HFF-Myc (cell line): ENCODE measurements at regions not wholly inside any gene's neighbourhood (a gene's known extent, or its start where the extent isn't known, plus 50 kb on each side); places are given as distances from the start of the nearest gene placed in this dataset.

Experiments
- DNase-seq: peaks from one replicate; pipeline ENCODE4 v3.0.0-alpha.2; 2011; ENCODE audit warnings: low read depth; ENCODE audit errors: extremely low read depth
- H3K4me3 ChIP-seq: replicated peaks from 2 replicates; pipeline ENCODE4 v1.5.1; 2011; ENCODE audit warnings: low read depth, mild to moderate bottlenecking, control low read depth, low read length
- TF ChIP-seq, protein P1 (sequence below): IDR thresholded peaks from 2 replicates; pipeline ENCODE4 v1.5.1; 2012; ENCODE audit warnings: mild to moderate bottlenecking, low read depth, low read length, control low read depth; ENCODE audit errors: missing control alignments

DNA sequence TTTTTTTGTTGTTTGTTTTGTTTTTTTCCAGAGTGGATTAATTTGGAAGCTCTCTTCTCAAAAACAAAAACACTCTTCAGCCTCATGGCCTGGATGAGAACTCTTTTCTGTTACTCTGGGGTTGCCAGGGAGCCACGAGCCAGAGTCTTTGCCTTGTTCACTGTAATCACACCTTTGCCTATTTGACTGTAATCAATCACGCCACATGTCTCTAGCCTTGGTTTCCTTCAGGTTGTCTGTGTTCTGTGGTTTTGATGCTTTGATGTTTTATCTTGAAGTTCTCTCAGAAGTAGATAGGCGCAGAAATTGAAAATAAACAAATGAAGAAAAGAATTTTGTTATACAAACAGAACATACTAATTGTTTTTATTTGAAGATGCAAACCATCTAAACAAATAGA, 62.3 kb upstream of the IGF1R start:
- H3K4me3 ChIP-seq = no peak overlapping the region
- TF ChIP-seq, protein P1, sequence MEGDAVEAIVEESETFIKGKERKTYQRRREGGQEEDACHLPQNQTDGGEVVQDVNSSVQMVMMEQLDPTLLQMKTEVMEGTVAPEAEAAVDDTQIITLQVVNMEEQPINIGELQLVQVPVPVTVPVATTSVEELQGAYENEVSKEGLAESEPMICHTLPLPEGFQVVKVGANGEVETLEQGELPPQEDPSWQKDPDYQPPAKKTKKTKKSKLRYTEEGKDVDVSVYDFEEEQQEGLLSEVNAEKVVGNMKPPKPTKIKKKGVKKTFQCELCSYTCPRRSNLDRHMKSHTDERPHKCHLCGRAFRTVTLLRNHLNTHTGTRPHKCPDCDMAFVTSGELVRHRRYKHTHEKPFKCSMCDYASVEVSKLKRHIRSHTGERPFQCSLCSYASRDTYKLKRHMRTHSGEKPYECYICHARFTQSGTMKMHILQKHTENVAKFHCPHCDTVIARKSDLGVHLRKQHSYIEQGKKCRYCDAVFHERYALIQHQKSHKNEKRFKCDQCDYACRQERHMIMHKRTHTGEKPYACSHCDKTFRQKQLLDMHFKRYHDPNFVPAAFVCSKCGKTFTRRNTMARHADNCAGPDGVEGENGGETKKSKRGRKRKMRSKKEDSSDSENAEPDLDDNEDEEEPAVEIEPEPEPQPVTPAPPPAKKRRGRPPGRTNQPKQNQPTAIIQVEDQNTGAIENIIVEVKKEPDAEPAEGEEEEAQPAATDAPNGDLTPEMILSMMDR = no peak
- DNase-seq = no peak

GRCh38 chr15:98592136-98592535, 56.2 kb upstream of the IGF1R start:
- TF ChIP-seq, protein P1 = no peak

GRCh38 chr15:98596131-98596530, 52.2 kb upstream of the IGF1R start:
- no peak for DNase-seq
- TF ChIP-seq, protein P1 = no peak
- H3K4me3 ChIP-seq = no peak overlapping the region

More at GRCh38 chr15:98592136-98592535, 56.2 kb upstream of the IGF1R start:
- no peak overlapping the region for H3K4me3 ChIP-seq
- no peak for DNase-seq

- H3K4me3 ChIP-seq = no peak overlapping the region
- TF ChIP-seq, protein P1 = no peak
- DNase-seq = no peak
Observed at GRCh38 chr15:98596885-98597392, 51.4 kb upstream of the IGF1R start.

DNA sequence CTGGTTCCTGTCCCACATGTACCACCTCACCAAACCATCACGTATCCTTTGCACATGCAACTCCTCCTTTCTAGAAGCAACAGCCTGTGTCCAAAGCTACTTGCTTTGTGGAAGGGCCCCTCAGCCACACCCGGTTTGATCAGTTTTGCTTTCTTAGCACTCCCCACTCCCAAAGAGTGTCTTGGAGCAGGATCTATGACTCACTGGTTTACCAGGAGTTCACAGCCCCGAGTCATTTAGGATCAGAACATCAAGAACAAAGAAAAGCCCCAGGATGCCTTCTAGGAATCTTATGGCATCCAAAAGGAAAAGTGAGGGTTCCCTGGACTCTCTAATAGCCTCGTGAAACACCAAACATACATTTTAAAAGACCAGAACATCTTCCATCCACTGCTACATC, 50.7 kb upstream of the IGF1R start:
- TF ChIP-seq, protein P1 = no peak
- no peak overlapping the region for H3K4me3 ChIP-seq
- DNase-seq = no peak
